OCI-LY7 (cell line): ENCODE measurements at regions not wholly inside any gene's neighbourhood (a gene's known extent, or its start where the extent isn't known, plus 50 kb on each side); places are given as distances from the start of the nearest gene placed in this dataset.

Experiments
- EZH2phosphoT487 ChIP-seq: fragments of 200-600 bp; sonication (generic); IDR thresholded peaks from 2 replicates; pipeline ENCODE4 v1.6.1; 2018; ENCODE audit warnings: low read depth, borderline replicate concordance, mild to moderate bottlenecking, mixed run types, antibody characterized with exemption, low read length, moderate library complexity, mixed read lengths
- TF ChIP-seq, protein P1 (sequence below): fragments of 200-600 bp; sonication (generic); conservative IDR thresholded peaks from 2 replicates; pipeline ENCODE4 v1.5.1; 2014; ENCODE audit warnings: mild to moderate bottlenecking, antibody characterized with exemption, low read length, moderate library complexity, mixed read lengths

GRCh38 chr14:25267186-25267585 is 217.2 kb upstream of the STXBP6 start:
- TF ChIP-seq, protein P1, sequence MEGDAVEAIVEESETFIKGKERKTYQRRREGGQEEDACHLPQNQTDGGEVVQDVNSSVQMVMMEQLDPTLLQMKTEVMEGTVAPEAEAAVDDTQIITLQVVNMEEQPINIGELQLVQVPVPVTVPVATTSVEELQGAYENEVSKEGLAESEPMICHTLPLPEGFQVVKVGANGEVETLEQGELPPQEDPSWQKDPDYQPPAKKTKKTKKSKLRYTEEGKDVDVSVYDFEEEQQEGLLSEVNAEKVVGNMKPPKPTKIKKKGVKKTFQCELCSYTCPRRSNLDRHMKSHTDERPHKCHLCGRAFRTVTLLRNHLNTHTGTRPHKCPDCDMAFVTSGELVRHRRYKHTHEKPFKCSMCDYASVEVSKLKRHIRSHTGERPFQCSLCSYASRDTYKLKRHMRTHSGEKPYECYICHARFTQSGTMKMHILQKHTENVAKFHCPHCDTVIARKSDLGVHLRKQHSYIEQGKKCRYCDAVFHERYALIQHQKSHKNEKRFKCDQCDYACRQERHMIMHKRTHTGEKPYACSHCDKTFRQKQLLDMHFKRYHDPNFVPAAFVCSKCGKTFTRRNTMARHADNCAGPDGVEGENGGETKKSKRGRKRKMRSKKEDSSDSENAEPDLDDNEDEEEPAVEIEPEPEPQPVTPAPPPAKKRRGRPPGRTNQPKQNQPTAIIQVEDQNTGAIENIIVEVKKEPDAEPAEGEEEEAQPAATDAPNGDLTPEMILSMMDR: no peak
- TF ChIP-seq EZH2phosphoT487: no peak
